ENCODE measurements at regions not wholly inside any gene's neighbourhood (a gene's known extent, or its start where the extent isn't known, plus 50 kb on each side); places are given as distances from the start of the nearest gene placed in this dataset.

DNA sequence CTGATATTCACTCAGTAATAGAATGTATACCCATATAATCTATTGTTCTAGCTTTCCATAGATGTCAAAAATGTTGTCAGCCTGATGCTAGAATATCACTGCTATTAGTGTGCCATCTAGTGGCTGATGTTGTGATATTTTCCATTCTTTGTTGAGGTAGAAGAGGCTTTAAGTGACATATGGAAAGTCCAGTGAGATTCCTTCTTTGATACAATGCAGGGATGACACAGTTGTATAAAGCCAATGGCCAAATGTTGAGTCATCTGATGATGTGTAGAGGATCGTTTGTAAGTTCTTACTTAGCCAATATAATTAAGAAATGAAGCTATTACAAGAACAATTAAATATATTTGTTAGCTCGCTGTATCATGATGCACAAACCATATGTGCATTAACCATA lies 58.1 kb upstream of the PCED1B start:
- TF ChIP-seq SP1 (IDR thresholded peaks at IDR 0.05) (no peak), L3MBTL2 (conservative IDR thresholded peaks at IDR 0.05) (no peak), FOXM1 (IDR thresholded peaks at IDR 0.05; ENCODE audit: borderline replicate concordance) (no peak)

All from HEK293T (cell line).